ENCODE measurements at regions not wholly inside any gene's neighbourhood (a gene's known extent, or its start where the extent isn't known, plus 50 kb on each side); places are given as distances from the start of the nearest gene placed in this dataset.

- TF ChIP-seq POLR2A (IDR thresholded peaks at IDR 0.05) (no peak), CTCF (IDR thresholded peaks at IDR 0.05) (no peak), EP300 (IDR thresholded peaks at IDR 0.05) (no peak)
These were observed 131.4 kb upstream of the GSE1 start for GRCh38 chr16:85481738-85482137.
